Tibial artery (tissue), 4 donors: ENCODE measurements at regions not wholly inside any gene's neighbourhood (a gene's known extent, or its start where the extent isn't known, plus 50 kb on each side); places are given as distances from the start of the nearest gene placed in this dataset.

Experiments
- DNase-seq, 2 donors: peaks; one replicate each; pipeline ENCODE4 v3.0.0-alpha.2; 2019
- H3K27ac ChIP-seq, 2 donors: fragments of 200-600 bp; sonication (generic) in 1 of 2; 1 replicate in 1 of 2; 2 replicates in 1 of 2; pipeline ENCODE4 v1.5.1; 2018 to 2019; ENCODE audit warnings: mild to moderate bottlenecking in 1 of 2
- H3K27me3 ChIP-seq, 2 donors: fragments of 200-600 bp; sonication (generic) in 1 of 2; one replicate each; pipeline versions ENCODE4 v1.5.1 to v1.6.0; 2016 to 2019
- H3K36me3 ChIP-seq, 3 donors: fragments of 200-600 bp; sonication (generic) in 2 of 3; one replicate each; pipeline ENCODE4 v1.5.1; 2016 to 2019; ENCODE audit warnings: mild to moderate bottlenecking in 2 of 3
- H3K4me1 ChIP-seq, 4 donors: fragments of 200-600 bp; sonication (generic) in 2 of 4; 1 replicate in 3 of 4; 2 replicates in 1 of 4; pipeline ENCODE4 v1.5.1; 2016 to 2019
- H3K4me3 ChIP-seq, 2 donors: fragments of 200-600 bp; sonication (generic) in 1 of 2; 1 replicate in 1 of 2; 2 replicates in 1 of 2; pipeline ENCODE4 v1.5.1; 2018 to 2019; ENCODE audit warnings: mild to moderate bottlenecking in 2 of 2
- H3K9me3 ChIP-seq, 3 donors: fragments of 200-600 bp; sonication (generic) in 1 of 3; one replicate each; pipeline ENCODE4 v1.5.1; 2016 to 2019
- CTCF ChIP-seq, 2 experiments: fragments of 200-600 bp in 1 of 2; fragments of 450-650 bp in 1 of 2; IDR thresholded peaks; one replicate each; pipeline ENCODE4 v1.5.1; 2017 to 2019; ENCODE audit warnings: antibody characterized with exemption in 2 of 2, mild to moderate bottlenecking in 1 of 2, moderate library complexity in 1 of 2
- intact Hi-C: fragments of 100-400 bp; cut with DNase I; formaldehyde crosslinking; loops from one replicate; pipeline ENCODE4 v1.15.0; 2023; ENCODE audit warnings: low total_unique reads

- Histone ChIP-seq H3K4me3 (no peak overlapping the region), H3K27ac (no peak overlapping the region), H3K36me3 (no peaks in the 10 kb centered on the region), H3K4me1 (no peaks in the 10 kb centered on the region), H3K9me3 (no peaks in the 10 kb centered on the region), H3K27me3 (no peaks in the 10 kb centered on the region)
- intact Hi-C loops: no loop called here
- TF ChIP-seq CTCF (IDR thresholded peaks at IDR 0.05): no peak
- DNase-seq: no peak
Observed at GRCh38 chr5:87105577-87105976, 162.1 kb upstream of the RASA1 start.

- Histone ChIP-seq H3K36me3 (no peaks in the 10 kb centered on the region), H3K4me3 (no peak overlapping the region), H3K27ac (no peak overlapping the region), H3K9me3 (no peaks in the 10 kb centered on the region), H3K27me3 (no peaks in the 10 kb centered on the region), H3K4me1 (no peaks in the 10 kb centered on the region)
- no peak for DNase-seq
- no peak for TF ChIP-seq CTCF (IDR thresholded peaks at IDR 0.05)
- intact Hi-C loops: no loop called here
Observed at GRCh38 chr5:87109746-87110145, 157.9 kb upstream of the RASA1 start.

GRCh38 chr5:87110721-87111120 lies 157.0 kb upstream of the RASA1 start:
- TF ChIP-seq CTCF (IDR thresholded peaks at IDR 0.05): no peak
- Histone ChIP-seq H3K27me3 (no peaks in the 10 kb centered on the region), H3K27ac (no peak overlapping the region), H3K9me3 (no peaks in the 10 kb centered on the region), H3K4me1 (no peaks in the 10 kb centered on the region), H3K36me3 (no peaks in the 10 kb centered on the region), H3K4me3 (no peak overlapping the region)
- DNase-seq: no peak
- intact Hi-C loops: no loop called here

GRCh38 chr5:87113861-87114260 lies 153.8 kb upstream of the RASA1 start:
- Histone ChIP-seq H3K4me3 (no peak overlapping the region), H3K27me3 (no peaks in the 10 kb centered on the region), H3K36me3 (no peaks in the 10 kb centered on the region), H3K9me3 (no peaks in the 10 kb centered on the region), H3K27ac (no peak overlapping the region), H3K4me1 (no peaks in the 10 kb centered on the region)
- TF ChIP-seq CTCF (IDR thresholded peaks at IDR 0.05): no peak
- DNase-seq: no peak
- intact Hi-C loops: no loop called here

GRCh38 chr5:87114631-87115030 lies 153.1 kb upstream of the RASA1 start:
- Histone ChIP-seq H3K9me3 (no peaks in the 10 kb centered on the region), H3K4me1 (no peaks in the 10 kb centered on the region), H3K27me3 (no peaks in the 10 kb centered on the region), H3K36me3 (no peaks in the 10 kb centered on the region), H3K4me3 (no peak overlapping the region), H3K27ac (no peak overlapping the region)
- no peak for DNase-seq
- no peak for TF ChIP-seq CTCF (IDR thresholded peaks at IDR 0.05)
- intact Hi-C loops: no loop called here

GRCh38 chr5:87115839-87116364 lies 151.8 kb upstream of the RASA1 start:
- H3K4me3 ChIP-seq: no peak overlapping the region
- no peak overlapping the region for H3K27ac ChIP-seq
- peaks cover 0 to 10% (median 5%) of the 10 kb centered on the region in 4 donors for H3K4me1 ChIP-seq
- intact Hi-C loops: no loop called here
- no peak for TF ChIP-seq CTCF (IDR thresholded peaks at IDR 0.05)
- H3K9me3 ChIP-seq: no peaks in the 10 kb centered on the region
- no peaks in the 10 kb centered on the region for H3K27me3 ChIP-seq
- DNase-seq: no peak
- H3K36me3 ChIP-seq: no peaks in the 10 kb centered on the region
